T-cell (primary cell): ENCODE measurements at regions not wholly inside any gene's neighbourhood (a gene's known extent, or its start where the extent isn't known, plus 50 kb on each side); places are given as distances from the start of the nearest gene placed in this dataset.

Source experiments
- ATAC-seq, 4 experiments: fragments of 200-7000 bp in 3 of 4; fragments of 150-1000 bp in 1 of 4; cut with Tn5 transposase; replicated peaks in 1 of 4; 1 replicate in 3 of 4; 2 replicates in 1 of 4; pipeline ENCODE4 v1.10.0; 2021; ENCODE audit warnings: moderate library complexity in 3 of 4, mild to moderate bottlenecking in 2 of 4, moderate number of reproducible peaks in 1 of 4
- CTCF ChIA-PET, 2 donors: fragments of 300-600 bp; sonication (Branson Sonifier 250); formaldehyde crosslinking; loops; one replicate each; lab custom pipeline; 2022; ENCODE audit warnings: antibody characterized with exemption in 2 of 2; lab: Charles Lee
- POLR2A ChIA-PET, 2 donors: fragments of 300-600 bp; sonication (Branson Sonifier 250); formaldehyde crosslinking; loops; one replicate each; lab custom pipeline; 2022; ENCODE audit warnings: antibody characterized with exemption in 2 of 2; lab: Charles Lee
- DNase-seq, 35 experiments: peaks; one replicate each; pipeline versions ENCODE4 v3.0.0 to v3.0.0-alpha.2; 2013 to 2023
- H3K27ac ChIP-seq: one replicate; pipeline ENCODE4 v1.5.1; 2013; ENCODE audit warnings: low read length
- H3K27me3 ChIP-seq, 2 experiments: replicated peaks in 1 of 2; 1 replicate in 1 of 2; 2 replicates in 1 of 2; pipeline versions ENCODE4 v1.6.1 to v1.7.0; 2013; ENCODE audit warnings: low read length in 1 of 2, mixed read lengths in 1 of 2; ENCODE audit not compliant: control insufficient read depth in 2 of 2, insufficient read depth in 2 of 2; ENCODE audit errors: extremely low read depth in 1 of 2
- H3K36me3 ChIP-seq, 2 donors: 1 replicate in 1 of 2; 2 replicates in 1 of 2; pipeline versions ENCODE4 v1.6.1 to v1.7.0; 2013; ENCODE audit warnings: low read length in 1 of 2; ENCODE audit not compliant: control insufficient read depth in 2 of 2, insufficient read depth in 1 of 2; ENCODE audit errors: extremely low read depth in 1 of 2
- H3K4me1 ChIP-seq, 2 experiments: 1 replicate in 1 of 2; 2 replicates in 1 of 2; pipeline versions ENCODE4 v1.6.1 to v1.7.0; 2013; ENCODE audit warnings: low read length in 2 of 2, mixed read lengths in 1 of 2; ENCODE audit not compliant: insufficient read depth in 2 of 2, control insufficient read depth in 1 of 2; ENCODE audit errors: extremely low read depth in 1 of 2
- H3K4me3 ChIP-seq, 2 donors: 1 replicate in 1 of 2; 2 replicates in 1 of 2; pipeline versions ENCODE4 v1.5.1 to v1.7.0; 2013; ENCODE audit warnings: mild to moderate bottlenecking in 2 of 2, low read length in 1 of 2, moderate library complexity in 1 of 2; ENCODE audit not compliant: control insufficient read depth in 1 of 2; ENCODE audit errors: extremely low read depth in 1 of 2
- H3K9me3 ChIP-seq: 2 replicates; pipeline ENCODE4 v1.7.0; 2013
- H3K27ac Mint-ChIP-seq, 2 donors: one replicate each; pipeline ENCODE4 v1.8.0; 2020 to 2021; ENCODE audit warnings: mild to moderate bottlenecking in 2 of 2, mixed read lengths in 2 of 2
- H3K27me3 Mint-ChIP-seq, 2 donors: one replicate each; pipeline ENCODE4 v1.8.0; 2021 to 2022; ENCODE audit warnings: mixed read lengths in 2 of 2
- H3K36me3 Mint-ChIP-seq: one replicate; pipeline ENCODE4 v1.8.0; 2021; ENCODE audit warnings: mixed read lengths
- H3K4me1 Mint-ChIP-seq, 3 donors: one replicate each; pipeline ENCODE4 v1.8.0; 2020 to 2022; ENCODE audit warnings: mixed read lengths in 3 of 3, mild to moderate bottlenecking in 1 of 3
- H3K4me3 Mint-ChIP-seq, 3 donors: one replicate each; pipeline ENCODE4 v1.8.0; 2020 to 2022; ENCODE audit warnings: mild to moderate bottlenecking in 3 of 3, mixed read lengths in 3 of 3, moderate library complexity in 3 of 3
- H3K9me3 Mint-ChIP-seq, 3 donors: one replicate each; pipeline ENCODE4 v1.8.0; 2020 to 2022; ENCODE audit warnings: mixed read lengths in 3 of 3
- WGBS: methylation state at CpG from one replicate; pipeline ENCODE4 v1.1.5; 2013; ENCODE audit warnings: missing lambda C conversion rate; ENCODE audit not compliant: insufficient coverage; 5-methylcytosine and 5-hydroxymethylcytosine counted together

GRCh38 chr3:43173949-43174348 lies 68.1 kb upstream of the POMGNT2 start:
- Mint-ChIP-seq H3K4me3 (no peak overlapping the region), H3K9me3 (peaks cover 11 to 28% (median 19%) of the 10 kb centered on the region in 3 donors), H3K36me3 (peaks cover 18% of the 10 kb centered on the region), H3K27ac (no peak overlapping the region), H3K27me3 (no peaks in the 10 kb centered on the region), H3K4me1 (peaks cover 20 to 24% (median 24%) of the 10 kb centered on the region in 3 donors)
- Histone ChIP-seq H3K4me1 (peaks cover 5 to 13% of the 10 kb centered on the region in 2 experiments), H3K4me3 (no peak overlapping the region), H3K27me3 (no peaks in the 10 kb centered on the region), H3K9me3 (no peaks in the 10 kb centered on the region), H3K27ac (no peak overlapping the region), H3K36me3 (no peaks in the 10 kb centered on the region)
- DNase-seq (no peak), ATAC-seq (no peak)
- ChIA-PET POLR2A (no interaction called here), CTCF (no interaction called here)

GRCh38 chr3:43171748-43172147 lies 65.9 kb upstream of the POMGNT2 start:
- H3K27ac Mint-ChIP-seq = no peak overlapping the region
- DNase-seq (no peak), ATAC-seq (no peak)
- WGBS = 97% methylated on average over 4 of the region's 5 CpGs
- no peak overlapping the region for H3K4me3 Mint-ChIP-seq
- POLR2A ChIA-PET = interaction anchor here in 1 of 2 donors (0.6 kb wide), 2 partner anchors 9 to 445 kb away, joined by 3 to 5 read pairs; no protein-coding TSS in a partner anchor
- H3K27ac ChIP-seq = no peak overlapping the region
- CTCF ChIA-PET = interaction anchor here in 1 of 2 donors (0.6 kb wide), 1 partner anchor 11 kb away, joined by 4 read pairs; no protein-coding TSS in a partner anchor
- H3K4me3 ChIP-seq = no peak overlapping the region
- peaks cover 11 to 35% (median 19%) of the 10 kb centered on the region in 3 donors for H3K9me3 Mint-ChIP-seq
- H3K36me3 Mint-ChIP-seq = peaks cover 18% of the 10 kb centered on the region
- H3K27me3 ChIP-seq = no peaks in the 10 kb centered on the region
- no peaks in the 10 kb centered on the region for H3K27me3 Mint-ChIP-seq
- peaks cover 4 to 11% (median 6%) of the 10 kb centered on the region in 3 donors for H3K4me1 Mint-ChIP-seq
- H3K9me3 ChIP-seq = peaks cover 1% of the 10 kb centered on the region
- peaks cover 0 to 3% of the 10 kb centered on the region in 2 experiments for H3K4me1 ChIP-seq
- H3K36me3 ChIP-seq = no peaks in the 10 kb centered on the region

GRCh38 chr3:43170553-43170952 lies 64.7 kb upstream of the POMGNT2 start:
- Mint-ChIP-seq H3K4me1 (peaks cover 0 to 4% (median 0%) of the 10 kb centered on the region in 3 donors), H3K27me3 (no peaks in the 10 kb centered on the region), H3K27ac (peak overlapping the region in 1 of 2 donors; percentile 19), H3K9me3 (peaks cover 11 to 47% (median 27%) of the 10 kb centered on the region in 3 donors), H3K36me3 (peaks cover 30% of the 10 kb centered on the region), H3K4me3 (no peak overlapping the region)
- peaks cover 0 to 2% of the 10 kb centered on the region in 2 experiments for H3K4me1 ChIP-seq
- WGBS = 100% methylated on average over 3 of the region's 7 CpGs
- no peak overlapping the region for H3K27ac ChIP-seq
- ChIA-PET POLR2A (no interaction called here), CTCF (no interaction called here)
- peaks cover 2% of the 10 kb centered on the region for H3K9me3 ChIP-seq
- no peaks in the 10 kb centered on the region for H3K36me3 ChIP-seq
- DNase-seq (no peak), ATAC-seq (no peak)
- H3K4me3 ChIP-seq = no peak overlapping the region
- H3K27me3 ChIP-seq = no peaks in the 10 kb centered on the region

- WGBS = 95% methylated on average over 4 of the region's 4 CpGs
- Histone ChIP-seq H3K4me3 (no peak overlapping the region), H3K27me3 (no peaks in the 10 kb centered on the region), H3K4me1 (peaks cover 0 to 2% of the 10 kb centered on the region in 2 experiments), H3K9me3 (peaks cover 2% of the 10 kb centered on the region), H3K36me3 (no peaks in the 10 kb centered on the region), H3K27ac (no peak overlapping the region)
- ChIA-PET CTCF (no interaction called here), POLR2A (no interaction called here)
- DNase-seq (no peak), ATAC-seq (no peak)
- peak overlapping the region in 1 of 2 donors; percentile 19 for H3K27ac Mint-ChIP-seq
- H3K4me1 Mint-ChIP-seq = peaks cover 0 to 4% (median 0%) of the 10 kb centered on the region in 3 donors
- H3K36me3 Mint-ChIP-seq = peaks cover 31% of the 10 kb centered on the region
- H3K4me3 Mint-ChIP-seq = no peak overlapping the region
- H3K27me3 Mint-ChIP-seq = no peaks in the 10 kb centered on the region
- peaks cover 11 to 45% (median 27%) of the 10 kb centered on the region in 3 donors for H3K9me3 Mint-ChIP-seq
These were observed 64.1 kb upstream of the POMGNT2 start for GRCh38 chr3:43169987-43170386.

GRCh38 chr3:43166406-43166805 lies 60.5 kb upstream of the POMGNT2 start:
- no peaks in the 10 kb centered on the region for H3K36me3 ChIP-seq
- peaks cover 13% of the 10 kb centered on the region for H3K36me3 Mint-ChIP-seq
- WGBS = no CpG with 5 or more reads among the region's 1 CpG
- no peak overlapping the region for H3K27ac ChIP-seq
- POLR2A ChIA-PET = no interaction called here
- peaks cover 2% of the 10 kb centered on the region for H3K9me3 ChIP-seq
- H3K4me3 ChIP-seq = no peak overlapping the region
- H3K27ac Mint-ChIP-seq = no peak overlapping the region
- CTCF ChIA-PET = interaction anchor here in 1 of 2 donors (1.1 to 1.4 kb wide), 2 partner anchors 211 to 335 kb away, joined by 3 to 4 read pairs; no protein-coding TSS in a partner anchor
- no peaks in the 10 kb centered on the region for H3K27me3 Mint-ChIP-seq
- no peaks in the 10 kb centered on the region for H3K27me3 ChIP-seq
- H3K4me3 Mint-ChIP-seq = no peak overlapping the region
- H3K4me1 Mint-ChIP-seq = peaks cover 29 to 39% (median 30%) of the 10 kb centered on the region in 3 donors
- peaks cover 3 to 19% (median 10%) of the 10 kb centered on the region in 3 donors for H3K9me3 Mint-ChIP-seq
- ATAC-seq (no peak), DNase-seq (no peak)
- peaks cover 18 to 30% of the 10 kb centered on the region in 2 experiments for H3K4me1 ChIP-seq

- Mint-ChIP-seq H3K27me3 (no peaks in the 10 kb centered on the region), H3K36me3 (peaks cover 13% of the 10 kb centered on the region), H3K27ac (no peak overlapping the region), H3K9me3 (peaks cover 3 to 19% (median 10%) of the 10 kb centered on the region in 3 donors), H3K4me1 (peaks cover 29 to 39% (median 30%) of the 10 kb centered on the region in 3 donors), H3K4me3 (no peak overlapping the region)
- no peak overlapping the region for H3K27ac ChIP-seq
- peaks cover 2% of the 10 kb centered on the region for H3K9me3 ChIP-seq
- no peaks in the 10 kb centered on the region for H3K36me3 ChIP-seq
- ChIA-PET CTCF (interaction anchor here in 1 of 2 donors (1.1 to 1.4 kb wide), 2 partner anchors 212 to 335 kb away, joined by 3 to 4 read pairs; no protein-coding TSS in a partner anchor), POLR2A (no interaction called here)
- no peak for DNase-seq
- no peak overlapping the region for H3K4me3 ChIP-seq
- no peak for ATAC-seq
- WGBS = no CpG with 5 or more reads among the region's 3 CpGs
- H3K27me3 ChIP-seq = no peaks in the 10 kb centered on the region
- peaks cover 18 to 30% of the 10 kb centered on the region in 2 experiments for H3K4me1 ChIP-seq
These were observed 59.9 kb upstream of the POMGNT2 start for GRCh38 chr3:43165786-43166185.
